ENCODE measurements at regions not wholly inside any gene's neighbourhood (a gene's known extent, or its start where the extent isn't known, plus 50 kb on each side); places are given as distances from the start of the nearest gene placed in this dataset.
A peak's percentile ranks its signal among the peaks of the same experiment; 100 is the strongest.

- no peak for TF ChIP-seq EZH2phosphoT487 (IDR thresholded peaks at IDR 0.05; ENCODE audit: borderline replicate concordance, low read depth)
- peak; percentile 77 for TF ChIP-seq GATA2 (CRISPR knock-in tag; IDR thresholded peaks at IDR 0.05)
- peak in 1 of 2 experiments; percentile 61; a peak in 2 of 4 replicates for TF ChIP-seq EP300 (IDR thresholded peaks at IDR 0.05; ENCODE audit: borderline replicate concordance in 1 of 2, low read depth in 1 of 2, low read length in 1 of 2)
- peak; percentile 19 for TF ChIP-seq CHD2 (IDR thresholded peaks at IDR 0.05; ENCODE audit: low read length, partially characterized antibody)
- no peak for TF ChIP-seq CTCF (IDR thresholded peaks at IDR 0.05)
- H3K4me3 ChIP-seq (ENCODE audit: low read depth in 2 of 2, low read length in 1 of 2): no peak overlapping the region; a peak in 1 of 4 replicates
- CTCF ChIA-PET: interaction anchor here (0.5 to 5.1 kb wide), 14 partner anchors 9 to 461 kb away, joined by 3 to 40 read pairs (median 3); no protein-coding TSS in a partner anchor
- H3F3A ChIP-seq (replicated peaks; ENCODE audit: insufficient read depth): no peaks in the 10 kb centered on the region
- peak overlapping the region in 1 of 2 experiments; percentile 94; a peak in 2 of 4 replicates for H3K27ac ChIP-seq (ENCODE audit: low read depth in 2 of 2, low read length in 1 of 2)
- H3K4me2 ChIP-seq: no peak overlapping the region
- 10% methylated on average over 10 of the region's 18 CpGs for WGBS (ENCODE audit: low lambda C conversion rate)
- H3K9me3 ChIP-seq: no peaks in the 10 kb centered on the region
- POLR2A ChIA-PET: interaction anchor here (0.5 to 2.3 kb wide), 14 partner anchors 8 to 298 kb away, joined by 3 to 10 read pairs (median 4); no protein-coding TSS in a partner anchor
- no peaks in the 10 kb centered on the region for H3K9me2 ChIP-seq
- peaks cover 0 to 45% of the 10 kb centered on the region in 2 experiments; a peak in 1 of 4 replicates for H3K4me1 ChIP-seq (ENCODE audit: control insufficient read depth in 1 of 2, insufficient read depth in 2 of 2, low read depth in 1 of 2, low read length in 1 of 2)
- no peak overlapping the region for H3K9ac ChIP-seq
- no peaks in the 10 kb centered on the region for H3K79me2 ChIP-seq (ENCODE audit: insufficient read depth)
- no peak overlapping the region for H2AFZ ChIP-seq (ENCODE audit: low read depth)
- H4K20me1 ChIP-seq (ENCODE audit: insufficient read depth): no peaks in the 10 kb centered on the region
- no peaks in the 10 kb centered on the region for H3K27me3 ChIP-seq (ENCODE audit: insufficient read depth)
- peak; percentile 71 for DNase-seq
- H3K36me3 ChIP-seq (replicated peaks in 1 of 2; ENCODE audit: control insufficient read depth in 1 of 2, insufficient read depth in 2 of 2, low read length in 1 of 2): no peaks in the 10 kb centered on the region
These were observed 565.2 kb downstream of the BUD13 start for GRCh38 chr11:116207421-116208141.

DNA sequence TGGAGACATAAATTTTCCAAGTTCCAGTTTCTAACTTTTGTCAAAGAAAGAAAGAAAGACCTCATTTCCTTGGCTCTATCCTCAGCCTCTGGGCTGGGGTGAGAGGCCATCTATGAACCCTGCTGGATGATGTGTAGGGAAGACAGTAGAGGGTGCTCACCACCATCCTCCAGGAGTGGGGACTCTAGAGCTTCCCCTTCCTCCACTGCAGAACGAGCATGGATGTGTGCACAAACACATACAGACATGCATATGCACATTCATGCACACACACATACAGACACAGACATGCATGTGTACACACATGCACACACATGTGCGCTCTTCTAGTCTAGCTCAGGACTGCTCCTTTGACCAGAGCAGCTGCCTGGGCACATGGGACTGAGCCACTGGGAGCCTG is 565.8 kb downstream of the BUD13 start:
- peak overlapping the region in 1 of 2 experiments; percentile 94; a peak in 2 of 4 replicates for H3K27ac ChIP-seq (ENCODE audit: low read depth in 2 of 2, low read length in 1 of 2)
- DNase-seq: no peak
- CTCF ChIA-PET: interaction anchor here (0.6 to 5.1 kb wide), 10 partner anchors 9 to 460 kb away, joined by 3 to 40 read pairs (median 4); no protein-coding TSS in a partner anchor
- WGBS (ENCODE audit: low lambda C conversion rate): 33% methylated on average over 2 of the region's 2 CpGs
- no peaks in the 10 kb centered on the region for H3K79me2 ChIP-seq (ENCODE audit: insufficient read depth)
- no peak overlapping the region for H3K4me2 ChIP-seq
- H3K9ac ChIP-seq: no peak overlapping the region
- H2AFZ ChIP-seq (ENCODE audit: low read depth): no peak overlapping the region
- no peak overlapping the region for H3K4me3 ChIP-seq (ENCODE audit: low read depth in 2 of 2, low read length in 1 of 2)
- no peaks in the 10 kb centered on the region for H3F3A ChIP-seq (replicated peaks; ENCODE audit: insufficient read depth)
- TF ChIP-seq, protein P1, sequence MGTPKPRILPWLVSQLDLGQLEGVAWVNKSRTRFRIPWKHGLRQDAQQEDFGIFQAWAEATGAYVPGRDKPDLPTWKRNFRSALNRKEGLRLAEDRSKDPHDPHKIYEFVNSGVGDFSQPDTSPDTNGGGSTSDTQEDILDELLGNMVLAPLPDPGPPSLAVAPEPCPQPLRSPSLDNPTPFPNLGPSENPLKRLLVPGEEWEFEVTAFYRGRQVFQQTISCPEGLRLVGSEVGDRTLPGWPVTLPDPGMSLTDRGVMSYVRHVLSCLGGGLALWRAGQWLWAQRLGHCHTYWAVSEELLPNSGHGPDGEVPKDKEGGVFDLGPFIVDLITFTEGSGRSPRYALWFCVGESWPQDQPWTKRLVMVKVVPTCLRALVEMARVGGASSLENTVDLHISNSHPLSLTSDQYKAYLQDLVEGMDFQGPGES (IDR thresholded peaks at IDR 0.05; ENCODE audit: low read depth, low read length): no peak
- TF ChIP-seq RAD21 (IDR thresholded peaks at IDR 0.05; ENCODE audit: low read length) (peak; percentile 39; the same call in 1 of the 2 replicates), CHD2 (IDR thresholded peaks at IDR 0.05; ENCODE audit: low read length, partially characterized antibody) (no peak)
- no peaks in the 10 kb centered on the region for H3K9me2 ChIP-seq
- POLR2A ChIA-PET: interaction anchor here (0.5 to 2.3 kb wide), 12 partner anchors 8 to 299 kb away, joined by 3 to 10 read pairs (median 6); no protein-coding TSS in a partner anchor
- H4K20me1 ChIP-seq (ENCODE audit: insufficient read depth): no peaks in the 10 kb centered on the region
- H3K27me3 ChIP-seq (ENCODE audit: insufficient read depth): no peaks in the 10 kb centered on the region
- H3K4me1 ChIP-seq (ENCODE audit: control insufficient read depth in 1 of 2, insufficient read depth in 2 of 2, low read depth in 1 of 2, low read length in 1 of 2): peaks cover 0 to 46% of the 10 kb centered on the region in 2 experiments; a peak in 1 of 4 replicates
- H3K36me3 ChIP-seq (replicated peaks in 1 of 2; ENCODE audit: control insufficient read depth in 1 of 2, insufficient read depth in 2 of 2, low read length in 1 of 2): no peaks in the 10 kb centered on the region
- H3K9me3 ChIP-seq: no peaks in the 10 kb centered on the region

All from SK-N-SH (cell line).